Neural crest cell (in vitro differentiated cells): ENCODE measurements at regions not wholly inside any gene's neighbourhood (a gene's known extent, or its start where the extent isn't known, plus 50 kb on each side); places are given as distances from the start of the nearest gene placed in this dataset.

Source experiments
- DNase-seq: peaks from one replicate; pipeline ENCODE4 v3.0.0; 2021; ENCODE audit warnings: low read depth, mixed read lengths, low spot score
- H3K27ac Mint-ChIP-seq: one replicate; pipeline ENCODE4 v1.8.0; 2021; ENCODE audit warnings: mild to moderate bottlenecking, mixed read lengths; ENCODE audit not compliant: unreplicated experiment
- H3K27me3 Mint-ChIP-seq: 2 replicates; pipeline ENCODE4 v1.8.0; 2021; ENCODE audit warnings: low read depth, mild to moderate bottlenecking, mixed read lengths
- H3K36me3 Mint-ChIP-seq: 2 replicates; pipeline ENCODE4 v1.8.0; 2021; ENCODE audit warnings: low read depth, mild to moderate bottlenecking, mixed read lengths
- H3K4me1 Mint-ChIP-seq: 2 replicates; pipeline ENCODE4 v1.8.0; 2021; ENCODE audit warnings: mixed read lengths
- H3K4me3 Mint-ChIP-seq: one replicate; pipeline ENCODE4 v1.8.0; 2021; ENCODE audit warnings: mild to moderate bottlenecking, mixed read lengths
- H3K9me3 Mint-ChIP-seq: 2 replicates; pipeline ENCODE4 v1.8.0; 2021; ENCODE audit warnings: mixed read lengths
- CTCF ChIP-seq: fragments of 200-600 bp; sonication (generic); conservative IDR thresholded peaks from 2 replicates; pipeline ENCODE4 v1.5.0; 2021; ENCODE audit warnings: antibody characterized with exemption, mild to moderate bottlenecking

DNA sequence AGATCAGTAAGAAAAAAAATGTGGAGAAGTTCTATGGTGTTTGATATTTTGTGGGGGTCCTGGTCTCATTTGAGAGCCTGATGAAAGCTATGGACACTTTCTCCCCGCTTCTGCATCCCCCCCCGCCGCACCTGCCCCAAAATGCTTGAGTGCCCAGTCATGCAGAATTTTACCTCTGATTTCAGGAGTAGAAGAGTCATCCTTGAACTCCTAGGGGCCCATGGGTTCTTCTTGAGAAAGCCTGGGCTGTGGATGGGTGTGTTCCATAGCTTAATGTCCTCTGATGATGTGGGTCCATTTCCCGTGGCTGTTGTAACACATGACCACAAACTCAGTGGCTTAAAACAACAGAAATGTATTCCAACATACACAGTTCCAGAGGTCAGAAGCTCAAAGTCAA, 248.8 kb upstream of the PWP1 start:
- H3K9me3 Mint-ChIP-seq = no peaks in the 10 kb centered on the region
- no peak for DNase-seq
- TF ChIP-seq CTCF = no peak
- H3K27ac Mint-ChIP-seq = peak overlapping the region; percentile 27
- no peaks in the 10 kb centered on the region for H3K27me3 Mint-ChIP-seq
- H3K36me3 Mint-ChIP-seq = no peaks in the 10 kb centered on the region
- no peak overlapping the region for H3K4me3 Mint-ChIP-seq
- no peaks in the 10 kb centered on the region for H3K4me1 Mint-ChIP-seq

DNA sequence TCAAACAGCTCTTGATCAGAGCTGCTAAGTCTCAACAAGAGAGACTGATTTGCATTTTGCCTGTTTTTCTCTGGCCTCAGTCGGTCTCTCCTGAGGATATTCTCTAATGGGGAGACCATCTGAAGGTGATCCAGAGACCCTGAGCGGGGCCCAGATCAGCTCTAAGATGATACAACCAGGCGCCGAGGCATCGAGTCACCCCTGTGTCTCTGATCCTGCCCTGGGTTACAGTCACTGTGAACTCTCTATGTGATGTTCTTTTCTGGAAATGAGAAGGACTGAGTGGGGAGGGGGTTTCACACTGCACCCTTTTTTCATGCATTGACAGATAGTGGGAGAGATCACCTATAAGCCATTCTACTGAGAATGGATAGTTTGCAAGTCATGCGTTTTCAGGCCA, 247.6 kb upstream of the PWP1 start:
- TF ChIP-seq CTCF = no peak
- DNase-seq = no peak
- Mint-ChIP-seq H3K4me3 (no peak overlapping the region), H3K4me1 (no peaks in the 10 kb centered on the region), H3K9me3 (no peaks in the 10 kb centered on the region), H3K27me3 (no peaks in the 10 kb centered on the region), H3K27ac (no peak overlapping the region), H3K36me3 (no peaks in the 10 kb centered on the region)

DNA sequence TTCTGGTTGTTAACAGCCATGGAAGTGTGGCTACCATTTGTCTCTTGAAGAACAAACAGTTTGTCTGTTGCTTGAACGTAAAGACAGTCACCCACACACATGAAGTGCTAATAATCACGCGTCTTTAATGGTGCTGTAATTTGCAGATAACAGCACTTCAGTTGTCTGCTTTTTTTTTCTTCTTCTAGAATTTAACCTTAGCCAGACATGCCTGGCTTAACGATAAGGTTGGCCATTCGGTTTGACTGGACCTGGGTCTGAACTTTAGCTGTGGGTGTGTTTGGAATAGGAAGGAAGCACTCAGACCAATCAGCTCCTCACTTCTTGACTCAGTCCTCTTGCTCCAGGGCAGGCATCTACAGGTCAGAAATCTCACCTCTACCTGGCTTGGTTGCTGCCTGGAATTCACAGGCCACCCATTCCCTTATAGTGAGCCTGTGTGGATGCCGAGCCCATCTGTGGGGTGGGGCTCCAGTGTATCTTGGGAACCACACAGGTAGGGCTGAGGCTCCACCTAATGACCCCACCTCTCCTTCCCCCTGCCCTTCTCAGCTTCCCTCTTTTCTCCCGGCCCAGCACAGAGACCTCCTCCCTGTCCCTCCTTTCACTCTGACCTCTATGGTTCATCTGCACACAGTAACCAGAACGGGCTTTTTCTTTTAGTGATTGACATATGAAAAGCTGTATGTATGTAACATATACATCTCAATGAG, 246.4 kb upstream of the PWP1 start:
- Mint-ChIP-seq H3K27me3 (no peaks in the 10 kb centered on the region), H3K9me3 (no peaks in the 10 kb centered on the region), H3K27ac (no peak overlapping the region), H3K4me3 (no peak overlapping the region), H3K36me3 (no peaks in the 10 kb centered on the region), H3K4me1 (no peaks in the 10 kb centered on the region)
- no peak for TF ChIP-seq CTCF
- DNase-seq = no peak

GRCh38 chr12:107440606-107441005, 245.0 kb upstream of the PWP1 start:
- Mint-ChIP-seq H3K4me1 (no peaks in the 10 kb centered on the region), H3K4me3 (no peak overlapping the region), H3K27ac (no peak overlapping the region)

GRCh38 chr12:107441665-107442300, 243.8 kb upstream of the PWP1 start:
- no peaks in the 10 kb centered on the region for H3K4me1 Mint-ChIP-seq
- H3K4me3 Mint-ChIP-seq = no peak overlapping the region
- no peaks in the 10 kb centered on the region for H3K27me3 Mint-ChIP-seq
- H3K36me3 Mint-ChIP-seq = no peaks in the 10 kb centered on the region
- no peaks in the 10 kb centered on the region for H3K9me3 Mint-ChIP-seq
- no peak overlapping the region for H3K27ac Mint-ChIP-seq
- TF ChIP-seq CTCF = no peak
- DNase-seq = no peak

More at GRCh38 chr12:107440606-107441005, 245.0 kb upstream of the PWP1 start:
- H3K36me3 Mint-ChIP-seq = no peaks in the 10 kb centered on the region
- no peaks in the 10 kb centered on the region for H3K27me3 Mint-ChIP-seq
- no peak for TF ChIP-seq CTCF
- DNase-seq = no peak
- no peaks in the 10 kb centered on the region for H3K9me3 Mint-ChIP-seq
